Caco-2 (cell line): ENCODE measurements at regions not wholly inside any gene's neighbourhood (a gene's known extent, or its start where the extent isn't known, plus 50 kb on each side); places are given as distances from the start of the nearest gene placed in this dataset.

ENCODE experiments used
- BruUV-seq: library from RNA; stranded (reverse); fragments of 400-500 nt; replicated peaks from 2 replicates; lab custom pipeline; 2021; lab: Mats Ljungman, UMichigan
- CTCF ChIA-PET: fragments of 300-600 bp; sonication (Branson Sonifier 250); formaldehyde crosslinking; loops from one replicate; lab custom pipeline; 2022; ENCODE audit warnings: antibody characterized with exemption; lab: Charles Lee
- POLR2A ChIA-PET: fragments of 300-600 bp; sonication (Branson Sonifier 250); formaldehyde crosslinking; loops from one replicate; lab custom pipeline; 2022; ENCODE audit warnings: antibody characterized with exemption; lab: Charles Lee
- DNase-seq, 2 experiments: peaks; one replicate each; pipeline versions ENCODE4 v3.0.0 to v3.0.0-alpha.2; 2020 to 2022
- H3K27me3 ChIP-seq: replicated peaks from 2 replicates; pipeline ENCODE4 v1.6.0; 2011; ENCODE audit warnings: low read length; ENCODE audit not compliant: control insufficient read depth, insufficient read depth
- H3K36me3 ChIP-seq: 2 replicates; pipeline ENCODE4 v1.5.1; 2011; ENCODE audit warnings: low read length; ENCODE audit not compliant: control insufficient read depth, insufficient read depth
- H3K4me1 ChIP-seq: fragments of 250-450 bp; sonication (Bioruptor Pico); 2 replicates; pipeline ENCODE4 v1.5.1; 2020; ENCODE audit warnings: mild to moderate bottlenecking
- H3K4me3 ChIP-seq: 2 replicates; pipeline ENCODE4 v1.5.1; 2011; ENCODE audit warnings: low read depth, mild to moderate bottlenecking, control low read depth, low read length
- H3K9me3 ChIP-seq: fragments of 250-450 bp; sonication (Bioruptor Pico); 2 replicates; pipeline ENCODE4 v1.5.1; 2020; ENCODE audit warnings: mild to moderate bottlenecking, moderate library complexity
- H3K27ac Mint-ChIP-seq: one replicate; pipeline ENCODE4 v1.8.0; 2022; ENCODE audit warnings: mixed read lengths; ENCODE audit not compliant: unreplicated experiment
- H3K27me3 Mint-ChIP-seq: one replicate; pipeline ENCODE4 v1.8.0; 2022; ENCODE audit warnings: mixed read lengths; ENCODE audit not compliant: insufficient read depth, unreplicated experiment
- H3K36me3 Mint-ChIP-seq: one replicate; pipeline ENCODE4 v1.8.0; 2022; ENCODE audit warnings: mild to moderate bottlenecking, mixed read lengths; ENCODE audit not compliant: insufficient read depth, unreplicated experiment
- H3K4me1 Mint-ChIP-seq: one replicate; pipeline ENCODE4 v1.8.0; 2022; ENCODE audit warnings: low read depth, mixed read lengths; ENCODE audit not compliant: unreplicated experiment
- H3K4me3 Mint-ChIP-seq: one replicate; pipeline ENCODE4 v1.8.0; 2022; ENCODE audit warnings: mild to moderate bottlenecking, moderate library complexity, mixed read lengths; ENCODE audit not compliant: unreplicated experiment
- H3K9me3 Mint-ChIP-seq: one replicate; pipeline ENCODE4 v1.8.0; 2022; ENCODE audit warnings: mixed read lengths; ENCODE audit not compliant: unreplicated experiment
- CTCF ChIP-seq, 2 experiments: fragments of 200-600 bp in 1 of 2; IDR thresholded peaks; 1 replicate in 1 of 2; 2 replicates in 1 of 2; pipeline versions ENCODE4 v1.5.1 to v1.8.0; 2011 to 2022; ENCODE audit warnings: antibody characterized with exemption in 1 of 2, control low read depth in 1 of 2, inconsistent platforms in 1 of 2, low read depth in 1 of 2, low read length in 1 of 2, mild to moderate bottlenecking in 1 of 2, moderate library complexity in 1 of 2; ENCODE audit not compliant: insufficient read depth in 1 of 2, severe bottlenecking in 1 of 2, unreplicated experiment in 1 of 2
- intact Hi-C: fragments of 100-400 bp; cut with micrococcal nuclease; formaldehyde crosslinking; loops from one replicate; pipeline ENCODE4 v1.10.0; 2022; ENCODE audit not compliant: unreplicated experiment

- Histone ChIP-seq H3K36me3 (no peaks in the 10 kb centered on the region), H3K27me3 (no peaks in the 10 kb centered on the region), H3K9me3 (no peaks in the 10 kb centered on the region), H3K4me3 (no peak overlapping the region), H3K4me1 (no peaks in the 10 kb centered on the region)
- TF ChIP-seq CTCF (IDR thresholded peaks at IDR 0.05; ENCODE audit: insufficient read depth in 1 of 2, low read depth in 1 of 2, low read length in 1 of 2, severe bottlenecking in 1 of 2, unreplicated experiment in 1 of 2), result no peak
- H3K27me3 Mint-ChIP-seq, result peaks cover 10% of the 10 kb centered on the region
- no TSS peak for BruUV-seq
- POLR2A ChIA-PET, result no interaction called here
- no peak overlapping the region for H3K4me3 Mint-ChIP-seq
- H3K36me3 Mint-ChIP-seq, result no peaks in the 10 kb centered on the region
- no peak overlapping the region for H3K27ac Mint-ChIP-seq
- no peak for DNase-seq
- no peaks in the 10 kb centered on the region for H3K9me3 Mint-ChIP-seq
- H3K4me1 Mint-ChIP-seq, result no peaks in the 10 kb centered on the region
- CTCF ChIA-PET, result no interaction called here
- intact Hi-C loops, result no loop called here
Observed at GRCh38 chr1:101098327-101098726, 72.7 kb upstream of the DPH5 start.

DNA sequence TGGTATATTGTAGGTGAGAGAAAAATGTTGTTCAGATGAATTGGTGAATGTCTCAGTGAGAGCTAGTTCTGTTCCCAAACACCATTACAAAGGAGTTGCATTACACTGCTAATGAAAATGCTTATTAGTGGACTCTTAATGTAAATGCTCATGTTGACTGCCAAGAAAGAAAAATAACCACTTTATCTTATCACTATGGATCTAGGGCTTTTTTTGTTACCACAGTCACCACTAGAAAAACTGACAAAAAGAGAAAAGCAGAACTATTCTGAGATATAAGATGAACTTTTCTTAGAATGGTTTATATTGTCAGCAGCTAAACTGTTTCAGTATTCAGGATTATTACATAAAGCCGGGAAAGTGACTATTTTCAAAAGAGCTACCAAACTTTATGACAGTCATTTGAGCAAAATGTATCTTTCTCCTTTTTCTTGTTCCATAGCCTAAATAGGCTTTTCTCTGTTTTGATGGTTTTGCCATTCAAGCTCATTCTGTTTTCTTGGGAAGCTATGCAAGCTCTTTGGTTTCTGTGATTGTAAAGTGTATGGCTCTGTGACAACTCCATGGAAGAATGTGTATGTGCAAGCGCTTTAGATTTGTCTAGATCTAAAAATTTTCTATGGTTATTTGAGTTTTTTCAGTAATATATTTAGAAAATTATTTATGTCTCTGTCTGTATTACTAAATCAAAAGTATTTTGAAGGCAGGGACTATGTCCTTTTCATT, 64.2 kb upstream of the DPH5 start:
- no peak for DNase-seq
- Mint-ChIP-seq H3K36me3 (no peaks in the 10 kb centered on the region), H3K9me3 (no peaks in the 10 kb centered on the region), H3K4me3 (no peak overlapping the region), H3K4me1 (no peaks in the 10 kb centered on the region), H3K27ac (no peak overlapping the region), H3K27me3 (peaks cover 3% of the 10 kb centered on the region)
- Histone ChIP-seq H3K27me3 (no peaks in the 10 kb centered on the region), H3K9me3 (no peaks in the 10 kb centered on the region), H3K4me1 (no peaks in the 10 kb centered on the region), H3K4me3 (no peak overlapping the region), H3K36me3 (no peaks in the 10 kb centered on the region)
- BruUV-seq, result no TSS peak
- TF ChIP-seq CTCF (IDR thresholded peaks at IDR 0.05; ENCODE audit: insufficient read depth in 1 of 2, low read depth in 1 of 2, low read length in 1 of 2, severe bottlenecking in 1 of 2, unreplicated experiment in 1 of 2), result no peak
- intact Hi-C loops, result no loop called here
- ChIA-PET POLR2A (no interaction called here), CTCF (no interaction called here)

- TF ChIP-seq CTCF (IDR thresholded peaks at IDR 0.05; ENCODE audit: insufficient read depth in 1 of 2, low read depth in 1 of 2, low read length in 1 of 2, severe bottlenecking in 1 of 2, unreplicated experiment in 1 of 2), result no peak
- H3K4me1 Mint-ChIP-seq, result no peaks in the 10 kb centered on the region
- no peaks in the 10 kb centered on the region for H3K27me3 Mint-ChIP-seq
- DNase-seq, result no peak
- CTCF ChIA-PET, result interaction anchor here (0.6 kb wide), 1 partner anchor 200 kb away, joined by 3 read pairs; no protein-coding TSS in a partner anchor
- Histone ChIP-seq H3K9me3 (no peaks in the 10 kb centered on the region), H3K36me3 (no peaks in the 10 kb centered on the region), H3K4me1 (no peaks in the 10 kb centered on the region), H3K4me3 (no peak overlapping the region), H3K27me3 (no peaks in the 10 kb centered on the region)
- POLR2A ChIA-PET, result no interaction called here
- no TSS peak for BruUV-seq
- no peak overlapping the region for H3K4me3 Mint-ChIP-seq
- no peak overlapping the region for H3K27ac Mint-ChIP-seq
- no peaks in the 10 kb centered on the region for H3K9me3 Mint-ChIP-seq
- intact Hi-C loops, result no loop called here
- no peaks in the 10 kb centered on the region for H3K36me3 Mint-ChIP-seq
Observed at GRCh38 chr1:101088431-101088830, 62.8 kb upstream of the DPH5 start.
